ENCODE measurements at regions not wholly inside any gene's neighbourhood (a gene's known extent, or its start where the extent isn't known, plus 50 kb on each side); places are given as distances from the start of the nearest gene placed in this dataset.

DNA sequence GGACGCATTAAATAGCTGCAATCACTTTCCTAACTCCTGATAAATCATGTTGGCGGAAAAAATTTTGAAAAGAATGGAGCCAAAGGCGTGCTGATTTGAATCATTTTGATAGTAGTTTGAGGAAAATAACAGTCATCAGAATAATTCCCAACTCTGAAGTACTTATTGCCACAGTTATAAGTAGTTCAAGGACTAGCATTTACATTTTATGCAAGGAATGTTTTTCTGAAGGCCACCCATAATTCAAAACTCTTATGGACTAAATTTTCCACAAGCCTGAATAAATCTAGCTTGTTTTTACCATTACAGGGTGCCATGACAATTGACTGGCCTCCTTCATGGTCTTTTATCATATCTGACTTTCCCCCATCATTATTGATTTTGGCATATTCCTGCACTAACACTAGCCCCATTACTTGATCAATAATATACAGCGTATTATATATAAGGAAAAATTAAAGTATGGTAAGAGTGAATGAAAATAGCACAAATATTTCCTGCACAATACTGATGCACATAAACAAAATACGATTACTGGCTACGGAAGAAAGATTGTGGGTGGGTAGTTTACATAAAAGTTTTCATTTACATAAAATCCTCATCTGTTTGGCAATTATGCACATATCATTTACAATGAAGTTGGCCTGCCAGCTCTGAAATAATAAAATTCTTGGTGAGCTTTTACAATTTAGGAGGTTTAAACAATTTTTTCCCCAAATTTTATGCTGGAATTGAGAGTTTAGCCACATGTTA is 334.6 kb downstream of the ARL6IP6 start:
- Histone ChIP-seq H3K27ac (ENCODE audit: extremely low read length, insufficient read depth, low read length) (no peak overlapping the region), H2AFZ (ENCODE audit: low read length) (no peak overlapping the region), H3K79me2 (ENCODE audit: insufficient read depth, low read length) (no peaks in the 10 kb centered on the region), H3K4me1 (ENCODE audit: insufficient read depth, low read length) (no peaks in the 10 kb centered on the region), H3K4me3 (replicated peaks in 1 of 3; ENCODE audit: insufficient read depth in 1 of 3, low read depth in 2 of 3, low read length in 3 of 3) (no peak overlapping the region), H4K20me1 (ENCODE audit: insufficient read depth, low read length) (no peaks in the 10 kb centered on the region), H3K9ac (ENCODE audit: insufficient read depth, low read depth, low read length) (no peak overlapping the region), H3K27me3 (ENCODE audit: control insufficient read depth in 1 of 2, insufficient read depth in 2 of 2, low read length in 2 of 2) (no peaks in the 10 kb centered on the region), H3K9me3 (ENCODE audit: low read length) (no peaks in the 10 kb centered on the region), H3K4me2 (ENCODE audit: low read depth, low read length) (no peak overlapping the region), H3K36me3 (replicated peaks in 1 of 2; ENCODE audit: control insufficient read depth in 1 of 2, insufficient read depth in 2 of 2, low read length in 2 of 2) (no peaks in the 10 kb centered on the region)
- WGBS (ENCODE audit: low lambda C conversion rate) = 9% methylated on average over 6 of the region's 6 CpGs
- FAIRE-seq (no peak), ATAC-seq (no peak), DNase-seq (ENCODE audit: low spot score) (no peak)
- ChIA-PET CTCF (ENCODE audit: low intra/inter-chr PET ratio, low total read pairs) (no interaction called here), POLR2A (no interaction called here)
- in situ Hi-C loops (cut with HindIII; ENCODE audit: extremely low pct_ligation_motif_present, low pct_unique_long_range_greater_than_20kb) (no loop called here), intact Hi-C loops (cut with micrococcal nuclease; ENCODE audit: unreplicated experiment) (no loop called here)
- TF ChIP-seq, protein P1, sequence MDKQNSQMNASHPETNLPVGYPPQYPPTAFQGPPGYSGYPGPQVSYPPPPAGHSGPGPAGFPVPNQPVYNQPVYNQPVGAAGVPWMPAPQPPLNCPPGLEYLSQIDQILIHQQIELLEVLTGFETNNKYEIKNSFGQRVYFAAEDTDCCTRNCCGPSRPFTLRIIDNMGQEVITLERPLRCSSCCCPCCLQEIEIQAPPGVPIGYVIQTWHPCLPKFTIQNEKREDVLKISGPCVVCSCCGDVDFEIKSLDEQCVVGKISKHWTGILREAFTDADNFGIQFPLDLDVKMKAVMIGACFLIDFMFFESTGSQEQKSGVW (CRISPR knock-in tag; IDR thresholded peaks at IDR 0.05; ENCODE audit: borderline replicate concordance) = no peak
- TF ChIP-seq XRCC5 (optimal IDR thresholded peaks at IDR 0.05; ENCODE audit: low read length) (no peak), FOXM1 (CRISPR knock-in tag; IDR thresholded peaks at IDR 0.05) (no peak), STAT5B (CRISPR knock-in tag; IDR thresholded peaks at IDR 0.05) (no peak), KLF16 (CRISPR knock-in tag; IDR thresholded peaks at IDR 0.05) (no peak), ZNF788 (CRISPR knock-in tag; IDR thresholded peaks at IDR 0.05; ENCODE audit: borderline replicate concordance) (no peak)
- no TSS peak for BruUV-seq (replicated peaks)

DNA sequence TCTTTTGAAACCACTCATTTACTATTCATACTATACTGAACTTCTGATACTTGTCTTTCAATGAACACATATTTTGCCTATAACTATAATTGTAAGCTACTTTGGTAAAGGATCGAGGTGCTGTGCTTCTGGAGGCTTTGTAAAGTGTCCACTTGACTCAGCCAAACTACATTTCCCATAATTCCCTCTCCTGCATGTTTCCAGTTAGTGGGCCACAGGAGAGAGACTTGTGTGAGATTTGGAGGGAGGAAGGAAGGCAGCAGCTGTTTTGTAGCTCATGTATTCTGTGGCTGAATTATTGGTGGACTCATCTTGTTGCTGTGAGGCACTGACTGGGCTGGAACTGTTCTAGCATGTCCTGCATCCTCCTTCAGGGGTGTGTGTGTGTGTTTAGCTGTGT is 328.8 kb downstream of the ARL6IP6 start:
- CTCF ChIA-PET (ENCODE audit: low intra/inter-chr PET ratio, low total read pairs) = no interaction called here
- ATAC-seq (no peak), FAIRE-seq (no peak), DNase-seq (ENCODE audit: low spot score) (no peak)
- intact Hi-C loops (cut with micrococcal nuclease; ENCODE audit: unreplicated experiment) (no loop called here), in situ Hi-C loops (cut with HindIII; ENCODE audit: extremely low pct_ligation_motif_present, low pct_unique_long_range_greater_than_20kb) (no loop called here)
- Histone ChIP-seq H3K36me3 (replicated peaks in 1 of 2; ENCODE audit: control insufficient read depth in 1 of 2, insufficient read depth in 2 of 2, low read length in 2 of 2) (no peaks in the 10 kb centered on the region), H3K4me1 (ENCODE audit: insufficient read depth, low read length) (no peaks in the 10 kb centered on the region), H3K79me2 (ENCODE audit: insufficient read depth, low read length) (no peaks in the 10 kb centered on the region), H4K20me1 (ENCODE audit: insufficient read depth, low read length) (no peaks in the 10 kb centered on the region), H3K27me3 (ENCODE audit: control insufficient read depth in 1 of 2, insufficient read depth in 2 of 2, low read length in 2 of 2) (no peaks in the 10 kb centered on the region), H3K4me3 (replicated peaks in 1 of 3; ENCODE audit: insufficient read depth in 1 of 3, low read depth in 2 of 3, low read length in 3 of 3) (no peak overlapping the region), H2AFZ (ENCODE audit: low read length) (no peak overlapping the region), H3K9ac (ENCODE audit: insufficient read depth, low read depth, low read length) (no peak overlapping the region), H3K27ac (ENCODE audit: extremely low read length, insufficient read depth, low read length) (no peak overlapping the region), H3K4me2 (ENCODE audit: low read depth, low read length) (no peak overlapping the region), H3K9me3 (ENCODE audit: low read length) (no peaks in the 10 kb centered on the region)
- WGBS (ENCODE audit: low lambda C conversion rate) = 0% methylated on average over 1 of the region's 1 CpG
- BruUV-seq (replicated peaks) = no TSS peak
- POLR2A ChIA-PET = no interaction called here
- TF ChIP-seq, protein P2, sequence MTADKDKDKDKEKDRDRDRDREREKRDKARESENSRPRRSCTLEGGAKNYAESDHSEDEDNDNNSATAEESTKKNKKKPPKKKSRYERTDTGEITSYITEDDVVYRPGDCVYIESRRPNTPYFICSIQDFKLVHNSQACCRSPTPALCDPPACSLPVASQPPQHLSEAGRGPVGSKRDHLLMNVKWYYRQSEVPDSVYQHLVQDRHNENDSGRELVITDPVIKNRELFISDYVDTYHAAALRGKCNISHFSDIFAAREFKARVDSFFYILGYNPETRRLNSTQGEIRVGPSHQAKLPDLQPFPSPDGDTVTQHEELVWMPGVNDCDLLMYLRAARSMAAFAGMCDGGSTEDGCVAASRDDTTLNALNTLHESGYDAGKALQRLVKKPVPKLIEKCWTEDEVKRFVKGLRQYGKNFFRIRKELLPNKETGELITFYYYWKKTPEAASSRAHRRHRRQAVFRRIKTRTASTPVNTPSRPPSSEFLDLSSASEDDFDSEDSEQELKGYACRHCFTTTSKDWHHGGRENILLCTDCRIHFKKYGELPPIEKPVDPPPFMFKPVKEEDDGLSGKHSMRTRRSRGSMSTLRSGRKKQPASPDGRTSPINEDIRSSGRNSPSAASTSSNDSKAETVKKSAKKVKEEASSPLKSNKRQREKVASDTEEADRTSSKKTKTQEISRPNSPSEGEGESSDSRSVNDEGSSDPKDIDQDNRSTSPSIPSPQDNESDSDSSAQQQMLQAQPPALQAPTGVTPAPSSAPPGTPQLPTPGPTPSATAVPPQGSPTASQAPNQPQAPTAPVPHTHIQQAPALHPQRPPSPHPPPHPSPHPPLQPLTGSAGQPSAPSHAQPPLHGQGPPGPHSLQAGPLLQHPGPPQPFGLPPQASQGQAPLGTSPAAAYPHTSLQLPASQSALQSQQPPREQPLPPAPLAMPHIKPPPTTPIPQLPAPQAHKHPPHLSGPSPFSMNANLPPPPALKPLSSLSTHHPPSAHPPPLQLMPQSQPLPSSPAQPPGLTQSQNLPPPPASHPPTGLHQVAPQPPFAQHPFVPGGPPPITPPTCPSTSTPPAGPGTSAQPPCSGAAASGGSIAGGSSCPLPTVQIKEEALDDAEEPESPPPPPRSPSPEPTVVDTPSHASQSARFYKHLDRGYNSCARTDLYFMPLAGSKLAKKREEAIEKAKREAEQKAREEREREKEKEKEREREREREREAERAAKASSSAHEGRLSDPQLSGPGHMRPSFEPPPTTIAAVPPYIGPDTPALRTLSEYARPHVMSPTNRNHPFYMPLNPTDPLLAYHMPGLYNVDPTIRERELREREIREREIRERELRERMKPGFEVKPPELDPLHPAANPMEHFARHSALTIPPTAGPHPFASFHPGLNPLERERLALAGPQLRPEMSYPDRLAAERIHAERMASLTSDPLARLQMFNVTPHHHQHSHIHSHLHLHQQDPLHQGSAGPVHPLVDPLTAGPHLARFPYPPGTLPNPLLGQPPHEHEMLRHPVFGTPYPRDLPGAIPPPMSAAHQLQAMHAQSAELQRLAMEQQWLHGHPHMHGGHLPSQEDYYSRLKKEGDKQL (CRISPR knock-in tag; IDR thresholded peaks at IDR 0.05; ENCODE audit: low read depth) = no peak
- TF ChIP-seq TCF7 (IDR thresholded peaks at IDR 0.05; ENCODE audit: low read depth) = no peak
- TF ChIP-seq, protein P3, sequence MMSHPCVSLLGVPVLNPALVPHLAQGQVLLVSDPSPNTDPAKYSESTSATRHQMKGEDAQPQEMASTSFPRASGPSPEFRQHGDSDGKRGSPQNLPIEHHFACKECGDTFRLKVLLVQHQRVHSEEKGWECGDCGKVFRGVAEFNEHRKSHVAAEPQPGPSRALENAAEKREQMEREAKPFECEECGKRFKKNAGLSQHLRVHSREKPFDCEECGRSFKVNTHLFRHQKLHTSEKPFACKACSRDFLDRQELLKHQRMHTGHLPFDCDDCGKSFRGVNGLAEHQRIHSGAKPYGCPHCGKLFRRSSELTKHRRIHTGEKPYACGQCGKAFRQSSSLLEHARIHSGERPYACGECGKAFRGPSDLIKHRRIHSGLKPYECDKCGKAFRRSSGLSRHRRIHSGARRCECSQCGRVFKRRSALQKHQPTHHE (CRISPR knock-in tag; IDR thresholded peaks at IDR 0.05; ENCODE audit: borderline replicate concordance) = no peak
- no peak for TF ChIP-seq ISX (CRISPR knock-in tag; conservative IDR thresholded peaks at IDR 0.05)
- no peak for TF ChIP-seq ZNF556 (CRISPR knock-in tag; IDR thresholded peaks at IDR 0.05; ENCODE audit: borderline replicate concordance)
- TF ChIP-seq SALL1 (CRISPR knock-in tag; IDR thresholded peaks at IDR 0.05) = no peak

Data from HepG2 (cell line).